ENCODE measurements at regions not wholly inside any gene's neighbourhood (a gene's known extent, or its start where the extent isn't known, plus 50 kb on each side); places are given as distances from the start of the nearest gene placed in this dataset.

DNA sequence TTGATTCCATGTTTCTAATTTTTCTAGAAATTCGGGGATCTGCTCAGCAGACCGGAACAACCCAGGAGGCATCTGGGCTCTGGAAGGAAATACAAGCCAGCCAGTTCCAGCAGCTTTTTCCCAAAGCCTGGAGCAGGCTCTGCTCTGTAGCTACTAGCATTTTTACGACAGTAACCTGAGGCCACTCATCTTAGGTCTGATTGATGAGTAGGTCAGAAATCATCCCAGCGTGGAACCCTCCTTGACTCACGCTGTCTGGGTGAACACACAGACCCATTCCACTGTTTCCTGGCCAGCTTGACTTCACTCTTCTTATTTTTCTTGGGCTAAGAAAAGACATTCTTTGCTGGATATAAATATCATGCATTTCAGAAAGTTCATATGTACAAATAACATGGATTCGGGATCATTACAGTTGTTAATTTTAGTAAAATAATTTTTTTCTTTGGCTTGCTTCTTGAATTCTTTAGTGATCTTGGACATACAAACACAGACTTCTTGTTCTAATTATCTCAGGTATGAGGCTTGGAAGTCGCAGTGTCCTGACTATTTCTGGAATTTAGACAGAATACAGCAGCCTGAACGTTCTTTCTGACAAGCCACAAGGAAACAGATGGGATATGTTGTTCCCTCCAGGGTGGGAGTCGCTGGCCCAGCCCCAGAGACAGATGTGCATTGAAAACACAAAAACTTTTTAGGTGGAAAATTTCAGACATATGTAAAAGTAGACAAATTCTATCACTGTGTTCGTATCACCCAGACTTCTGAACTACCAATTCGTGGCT lies 54.6 kb upstream of the PITRM1 start:
- DNase-seq: no peak

- no peak for DNase-seq
Observed at GRCh38 chr10:3225561-3225960, 53.0 kb upstream of the PITRM1 start.

GRCh38 chr10:3224241-3224640 lies 51.7 kb upstream of the PITRM1 start:
- no peak for DNase-seq

DNA sequence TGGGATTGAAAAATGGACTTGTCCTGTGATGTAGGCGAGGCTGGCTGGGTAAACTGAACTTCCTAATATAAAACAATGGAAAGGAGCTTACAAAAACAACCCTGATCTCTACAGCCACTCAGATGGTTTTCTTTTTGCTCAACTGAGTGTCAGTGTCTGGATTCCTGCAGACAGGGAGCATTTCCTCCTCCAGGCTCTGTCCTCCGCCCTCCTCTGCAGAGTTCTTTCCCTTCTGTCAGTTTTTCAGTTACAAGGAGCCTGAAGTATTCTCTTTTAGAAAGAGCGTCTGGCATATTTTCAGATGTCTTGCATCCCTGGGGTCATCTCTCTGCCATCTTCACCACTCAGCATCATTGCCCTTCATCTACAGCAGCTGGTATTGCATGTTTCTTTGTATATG lies 50.0 kb upstream of the PITRM1 start:
- DNase-seq: no peak

All from T1000 (cell line).